ENCODE measurements at regions not wholly inside any gene's neighbourhood (a gene's known extent, or its start where the extent isn't known, plus 50 kb on each side); places are given as distances from the start of the nearest gene placed in this dataset.

- H3K4me1 ChIP-seq (ENCODE audit: control insufficient read depth in 1 of 2, insufficient read depth in 2 of 2, low read depth in 1 of 2, low read length in 1 of 2): no peaks in the 10 kb centered on the region
- H3K36me3 ChIP-seq (replicated peaks in 1 of 2; ENCODE audit: control insufficient read depth in 1 of 2, insufficient read depth in 2 of 2, low read length in 1 of 2): no peaks in the 10 kb centered on the region
- H2AFZ ChIP-seq (ENCODE audit: low read depth): no peak overlapping the region
- H3K9ac ChIP-seq: no peak overlapping the region
- H4K20me1 ChIP-seq (ENCODE audit: insufficient read depth): no peaks in the 10 kb centered on the region
- H3K9me3 ChIP-seq: no peaks in the 10 kb centered on the region
- H3K79me2 ChIP-seq (ENCODE audit: insufficient read depth): no peaks in the 10 kb centered on the region
- TF ChIP-seq ELF1 (IDR thresholded peaks at IDR 0.05): no peak
- TF ChIP-seq RAD21 (IDR thresholded peaks at IDR 0.05; ENCODE audit: low read length): no peak
- TF ChIP-seq SIN3A (IDR thresholded peaks at IDR 0.05; ENCODE audit: borderline replicate concordance, low read depth, low read length): no peak
- no peak for TF ChIP-seq JUND (IDR thresholded peaks at IDR 0.05)
- no peak for TF ChIP-seq RXRA (IDR thresholded peaks at IDR 0.05; ENCODE audit: borderline replicate concordance, low read depth)
- TF ChIP-seq FOSL2 (IDR thresholded peaks at IDR 0.05; ENCODE audit: borderline replicate concordance, low read depth): no peak
- TF ChIP-seq MAX (IDR thresholded peaks at IDR 0.05; ENCODE audit: low read depth): no peak
- no peak for TF ChIP-seq POLR2AphosphoS5 (IDR thresholded peaks at IDR 0.05; ENCODE audit: low read depth, low read length)
- no peak for TF ChIP-seq EP300 (IDR thresholded peaks at IDR 0.05; ENCODE audit: borderline replicate concordance in 1 of 2, low read depth in 1 of 2, low read length in 1 of 2)
- TF ChIP-seq RFX5 (IDR thresholded peaks at IDR 0.05; ENCODE audit: low read length): no peak
- TF ChIP-seq TEAD4 (IDR thresholded peaks at IDR 0.05; ENCODE audit: borderline replicate concordance, insufficient read depth): no peak
- no peak for TF ChIP-seq USF1 (IDR thresholded peaks at IDR 0.05; ENCODE audit: borderline replicate concordance, low read depth)
- no peak for TF ChIP-seq PBX3 (IDR thresholded peaks at IDR 0.05)
- TF ChIP-seq MXI1 (IDR thresholded peaks at IDR 0.05; ENCODE audit: low read depth, low read length): no peak
- TF ChIP-seq TCF12 (IDR thresholded peaks at IDR 0.05): no peak
- TF ChIP-seq GABPA (IDR thresholded peaks at IDR 0.05; ENCODE audit: low read depth): no peak
- TF ChIP-seq MEF2A (IDR thresholded peaks at IDR 0.05; ENCODE audit: borderline replicate concordance, low read depth): no peak
- TF ChIP-seq RCOR1 (IDR thresholded peaks at IDR 0.05; ENCODE audit: low read length): no peak
- TF ChIP-seq EZH2phosphoT487 (IDR thresholded peaks at IDR 0.05; ENCODE audit: borderline replicate concordance, low read depth): no peak
- no peak for TF ChIP-seq YY1 (IDR thresholded peaks at IDR 0.05; ENCODE audit: low read depth)
- H3K27me3 ChIP-seq (ENCODE audit: insufficient read depth): no peaks in the 10 kb centered on the region
- H3F3A ChIP-seq (replicated peaks; ENCODE audit: insufficient read depth): no peaks in the 10 kb centered on the region
- no peak overlapping the region for H3K27ac ChIP-seq (ENCODE audit: low read depth in 2 of 2, low read length in 1 of 2)
- POLR2A ChIA-PET: no interaction called here
- H3K4me2 ChIP-seq: no peak overlapping the region
- no peaks in the 10 kb centered on the region for H3K9me2 ChIP-seq
- no peak for DNase-seq
- H3K4me3 ChIP-seq (ENCODE audit: low read depth in 2 of 2, low read length in 1 of 2): no peak overlapping the region
- CTCF ChIA-PET: interaction anchor here (1.4 kb wide), 1 partner anchor 16 kb away, joined by 4 read pairs; no protein-coding TSS in a partner anchor
These were observed 441.8 kb downstream of the LRATD1 start for GRCh38 chr2:15074319-15074718.

All from SK-N-SH (cell line).